Coronary artery (tissue), 2 donors: ENCODE measurements at regions not wholly inside any gene's neighbourhood (a gene's known extent, or its start where the extent isn't known, plus 50 kb on each side); places are given as distances from the start of the nearest gene placed in this dataset.

Experiments
- DNase-seq: peaks from one replicate; pipeline ENCODE4 v3.0.0-alpha.2; 2017; ENCODE audit warnings: low spot score
- H3K27ac ChIP-seq, 2 donors: fragments of 200-600 bp; sonication (generic); one replicate each; pipeline ENCODE4 v1.5.1; 2016 to 2019
- H3K4me3 ChIP-seq: fragments of 200-600 bp; sonication (generic); 2 replicates; pipeline ENCODE4 v1.5.1; 2016; ENCODE audit warnings: mild to moderate bottlenecking, moderate library complexity
- CTCF ChIP-seq: fragments of 200-600 bp; sonication (generic); IDR thresholded peaks from one replicate; pipeline ENCODE4 v1.5.1; 2019; ENCODE audit warnings: antibody characterized with exemption

- no peak for DNase-seq
- H3K27ac ChIP-seq: no peak overlapping the region
- no peak overlapping the region for H3K4me3 ChIP-seq
- no peak for TF ChIP-seq CTCF
Observed at GRCh38 chr18:75779450-75779849, 351.9 kb upstream of the SMIM21 start.

GRCh38 chr18:75777630-75778029 is 350.1 kb upstream of the SMIM21 start:
- DNase-seq: no peak
- no peak for TF ChIP-seq CTCF
- Histone ChIP-seq H3K4me3 (no peak overlapping the region), H3K27ac (no peak overlapping the region)

GRCh38 chr18:75775121-75775520 is 347.6 kb upstream of the SMIM21 start:
- no peak for DNase-seq
- H3K27ac ChIP-seq: no peak overlapping the region
- no peak for TF ChIP-seq CTCF
- no peak overlapping the region for H3K4me3 ChIP-seq

GRCh38 chr18:75773618-75774017 is 346.1 kb upstream of the SMIM21 start:
- DNase-seq: no peak
- Histone ChIP-seq H3K4me3 (no peak overlapping the region), H3K27ac (no peak overlapping the region)
- TF ChIP-seq CTCF: no peak

- no peak overlapping the region for H3K4me3 ChIP-seq
- no peak for TF ChIP-seq CTCF
- H3K27ac ChIP-seq: no peak overlapping the region
- DNase-seq: no peak
Observed at GRCh38 chr18:75762758-75763157, 335.3 kb upstream of the SMIM21 start.

GRCh38 chr18:75760208-75760607 is 332.7 kb upstream of the SMIM21 start:
- DNase-seq: no peak
- TF ChIP-seq CTCF: no peak
- no peak overlapping the region for H3K4me3 ChIP-seq
- H3K27ac ChIP-seq: no peak overlapping the region

GRCh38 chr18:75757951-75758350 is 330.4 kb upstream of the SMIM21 start:
- Histone ChIP-seq H3K27ac (no peak overlapping the region), H3K4me3 (no peak overlapping the region)
- no peak for TF ChIP-seq CTCF
- no peak for DNase-seq
